CD4-positive, alpha-beta T cell treated with Interleukin-4 for 4 hours (primary cell): ENCODE measurements at regions not wholly inside any gene's neighbourhood (a gene's known extent, or its start where the extent isn't known, plus 50 kb on each side); places are given as distances from the start of the nearest gene placed in this dataset.
"Not testable (repeated sequence)": the region's sequence is repeated elsewhere in the genome, so short reads cannot be mapped to it uniquely, and the experiment has no call there.

Source experiments
- DNase-seq: peaks from one replicate; pipeline ENCODE4 v3.0.0-alpha.2; 2020

GRCh38 chr5:69007726-69008368 is 86.0 kb upstream of the SLC30A5 start:
- DNase-seq: peak; percentile 62

GRCh38 chr5:69010476-69010875 is 83.3 kb upstream of the SLC30A5 start:
- DNase-seq: no peak

GRCh38 chr5:69011910-69012309 is 81.9 kb upstream of the SLC30A5 start:
- DNase-seq: no peak

- no peak for DNase-seq
Measured at GRCh38 chr5:69013481-69013880, 80.3 kb upstream of the SLC30A5 start.

GRCh38 chr5:69014007-69014406 is 79.8 kb upstream of the SLC30A5 start:
- not testable (repeated sequence) for DNase-seq

- DNase-seq: no peak
Measured at GRCh38 chr5:69019668-69020375, 74.0 kb upstream of the SLC30A5 start.

GRCh38 chr5:69024241-69024651 is 69.6 kb upstream of the SLC30A5 start:
- peak; percentile 41 for DNase-seq

- no peak for DNase-seq
Measured at GRCh38 chr5:69029292-69029691, 64.5 kb upstream of the SLC30A5 start.

- no peak for DNase-seq
Measured at GRCh38 chr5:69030358-69031062, 63.3 kb upstream of the SLC30A5 start.

- no peak for DNase-seq
Measured at GRCh38 chr5:69032009-69032408, 61.8 kb upstream of the SLC30A5 start.

- no peak for DNase-seq
Measured at GRCh38 chr5:69033690-69034089, 60.1 kb upstream of the SLC30A5 start.

- DNase-seq: no peak
Measured at GRCh38 chr5:69034898-69035297, 58.9 kb upstream of the SLC30A5 start.

- DNase-seq: no peak
Measured at GRCh38 chr5:69035665-69036064, 58.1 kb upstream of the SLC30A5 start.

- DNase-seq: no peak
Measured at GRCh38 chr5:69038539-69038938, 55.3 kb upstream of the SLC30A5 start.

GRCh38 chr5:69039829-69040228 is 54.0 kb upstream of the SLC30A5 start:
- no peak for DNase-seq

GRCh38 chr5:69042500-69042899 is 51.3 kb upstream of the SLC30A5 start:
- DNase-seq: no peak

GRCh38 chr5:69042915-69043654 is 50.7 kb upstream of the SLC30A5 start:
- DNase-seq: peak; percentile 91

- no peak for DNase-seq
Measured at GRCh38 chr5:69043655-69043996, 50.2 kb upstream of the SLC30A5 start.
